Endothelial cell of umbilical vein (primary cell): ENCODE measurements at regions not wholly inside any gene's neighbourhood (a gene's known extent, or its start where the extent isn't known, plus 50 kb on each side); places are given as distances from the start of the nearest gene placed in this dataset.

Source experiments
- BruUV-seq: library from RNA; stranded (reverse); fragments of 400-500 nt; replicated peaks from 2 replicates; lab custom pipeline; 2021; lab: Mats Ljungman, UMichigan
- CTCF ChIA-PET: fragments of 300-600, 350-600 bp; sonication (Branson Sonifier 250); formaldehyde crosslinking; loops from one replicate; lab custom pipeline; 2021; ENCODE audit warnings: antibody characterized with exemption, inconsistent platforms; lab: Charles Lee
- POLR2A ChIA-PET: fragments of 300-600, 350-600 bp; sonication (Branson Sonifier 250); formaldehyde crosslinking; loops from one replicate; lab custom pipeline; 2021; ENCODE audit warnings: antibody characterized with exemption, inconsistent platforms; lab: Charles Lee
- DNase-seq: peaks from one replicate; pipeline ENCODE4 v3.0.0-alpha.2; 2011; ENCODE audit warnings: low read depth, low spot score
- FAIRE-seq: peaks from 2 replicates; lab custom pipeline; 2011; peaks lifted over from hg19 to GRCh38; lab: Jason Lieb, UNC
- H2AFZ ChIP-seq: 2 replicates; pipeline ENCODE4 v1.6.0; 2012; ENCODE audit warnings: low read depth, low read length, control low read depth, inconsistent platforms
- H3K27ac ChIP-seq: 2 replicates; pipeline ENCODE4 v1.5.1; 2011; ENCODE audit warnings: low read depth, mild to moderate bottlenecking, control low read depth, low read length, moderate library complexity; ENCODE audit not compliant: insufficient read depth
- H3K27me3 ChIP-seq, 2 experiments: 2 replicates each; pipeline versions ENCODE4 v1.6.0 to v1.6.1; 2011; ENCODE audit warnings: low read length in 2 of 2, mixed read lengths in 1 of 2; ENCODE audit not compliant: control insufficient read depth in 2 of 2, insufficient read depth in 2 of 2
- H3K36me3 ChIP-seq, 2 experiments: 2 replicates in 1 of 2; 3 replicates in 1 of 2; pipeline ENCODE4 v1.5.1; 2011; ENCODE audit warnings: low read length in 2 of 2, mild to moderate bottlenecking in 1 of 2, moderate library complexity in 1 of 2; ENCODE audit not compliant: control insufficient read depth in 2 of 2, insufficient read depth in 2 of 2; ENCODE audit errors: extremely low read depth in 1 of 2
- H3K4me1 ChIP-seq: 3 replicates; pipeline ENCODE4 v1.5.1; 2011; ENCODE audit warnings: mild to moderate bottlenecking, low read length; ENCODE audit not compliant: control insufficient read depth, insufficient read depth; ENCODE audit errors: extremely low read depth
- H3K4me2 ChIP-seq: 2 replicates; pipeline ENCODE4 v1.6.1; 2011; ENCODE audit warnings: low read length, control low read depth, mixed read lengths; ENCODE audit not compliant: insufficient read depth
- H3K4me3 ChIP-seq, 3 experiments: fragments of 200-600 bp in 1 of 3; sonication (generic), shearing (Covaris generic) in 1 of 3; replicated peaks in 1 of 3; 2 replicates each; pipeline ENCODE4 v1.5.1; 2011 to 2016; ENCODE audit warnings: control low read depth in 3 of 3, low read length in 3 of 3, mild to moderate bottlenecking in 2 of 3, inconsistent platforms in 1 of 3, low read depth in 1 of 3, moderate library complexity in 1 of 3; ENCODE audit not compliant: insufficient read depth in 1 of 3
- H3K79me2 ChIP-seq: 2 replicates; pipeline ENCODE4 v1.6.0; 2012; ENCODE audit warnings: low read length, inconsistent platforms; ENCODE audit not compliant: control insufficient read depth, insufficient read depth
- H3K9ac ChIP-seq: replicated peaks from 2 replicates; pipeline ENCODE3; 2011; ENCODE audit warnings: low read length, control low read depth; ENCODE audit not compliant: insufficient read depth; ENCODE audit errors: extremely low read depth
- H3K9me1 ChIP-seq: replicated peaks from 3 replicates; pipeline ENCODE4 v1.6.0; 2011; ENCODE audit warnings: mild to moderate bottlenecking, low read length; ENCODE audit not compliant: control insufficient read depth, insufficient read depth; ENCODE audit errors: extremely low read depth
- H3K9me3 ChIP-seq: replicated peaks from 2 replicates; pipeline ENCODE4 v1.5.1; 2012; ENCODE audit warnings: low read length, inconsistent platforms; ENCODE audit not compliant: control insufficient read depth, insufficient read depth
- H4K20me1 ChIP-seq: replicated peaks from 2 replicates; pipeline ENCODE3; 2011; ENCODE audit warnings: mild to moderate bottlenecking, low read length; ENCODE audit not compliant: control insufficient read depth, insufficient read depth; ENCODE audit errors: extremely low read depth
- CTCF ChIP-seq, 2 donors: IDR thresholded peaks; 1 replicate in 1 of 2; 2 replicates in 1 of 2; pipeline ENCODE4 v1.5.1; 2011; ENCODE audit warnings: low read length in 2 of 2, mild to moderate bottlenecking in 2 of 2, moderate library complexity in 2 of 2, control low read depth in 1 of 2, inconsistent platforms in 1 of 2, low read depth in 1 of 2; ENCODE audit not compliant: insufficient read depth in 1 of 2; ENCODE audit errors: extremely low read depth in 1 of 2
- EZH2 ChIP-seq: IDR thresholded peaks from 2 replicates; pipeline ENCODE4 v1.6.1; 2012; ENCODE audit warnings: borderline replicate concordance, low read depth, mild to moderate bottlenecking, moderate library complexity, low read length, inconsistent platforms; ENCODE audit not compliant: severe bottlenecking
- FOS ChIP-seq: IDR thresholded peaks from 2 replicates; pipeline ENCODE4 v1.6.1; 2011; ENCODE audit warnings: mild to moderate bottlenecking, low read length, moderate library complexity, borderline replicate concordance; ENCODE audit not compliant: insufficient read depth
- GATA2 ChIP-seq: IDR thresholded peaks from 2 replicates; pipeline ENCODE4 v1.7.0; 2011; ENCODE audit warnings: low read depth, mild to moderate bottlenecking, moderate library complexity, mixed read lengths, low read length; ENCODE audit not compliant: insufficient read length, insufficient read depth
- JUN ChIP-seq: IDR thresholded peaks from 2 replicates; pipeline ENCODE4 v1.6.1; 2011; ENCODE audit warnings: borderline replicate concordance, low read depth; ENCODE audit not compliant: insufficient read length, insufficient read depth
- MAX ChIP-seq: IDR thresholded peaks from 2 replicates; pipeline ENCODE4 v1.6.1; 2011; ENCODE audit not compliant: insufficient read depth, insufficient read length
- MYC ChIP-seq: IDR thresholded peaks from one replicate; pipeline ENCODE4 v1.6.1; 2011; ENCODE audit warnings: mild to moderate bottlenecking, low read depth, low read length
- POLR2A ChIP-seq: IDR thresholded peaks from 2 replicates; pipeline ENCODE4 v1.6.1; 2012; ENCODE audit warnings: low read depth, mild to moderate bottlenecking, control low read depth, low read length
- POLR2AphosphoS5 ChIP-seq: IDR thresholded peaks from 2 replicates; pipeline ENCODE4 v1.6.1; 2012; ENCODE audit warnings: low read depth, mild to moderate bottlenecking, control low read depth, low read length, moderate library complexity; ENCODE audit not compliant: insufficient read depth
- dilution Hi-C: fragments of 300-500 bp; cut with MboI; formaldehyde crosslinking; loops from one replicate; pipeline ENCODE4 v1.15.0; 2019; ENCODE audit warnings: low sequenced_read_pairs; ENCODE audit not compliant: extremely low pct_ligation_motif_present
- intact Hi-C: fragments of 100-400 bp; cut with micrococcal nuclease; formaldehyde crosslinking; loops from one replicate; pipeline ENCODE4 v1.10.0; 2022

DNA sequence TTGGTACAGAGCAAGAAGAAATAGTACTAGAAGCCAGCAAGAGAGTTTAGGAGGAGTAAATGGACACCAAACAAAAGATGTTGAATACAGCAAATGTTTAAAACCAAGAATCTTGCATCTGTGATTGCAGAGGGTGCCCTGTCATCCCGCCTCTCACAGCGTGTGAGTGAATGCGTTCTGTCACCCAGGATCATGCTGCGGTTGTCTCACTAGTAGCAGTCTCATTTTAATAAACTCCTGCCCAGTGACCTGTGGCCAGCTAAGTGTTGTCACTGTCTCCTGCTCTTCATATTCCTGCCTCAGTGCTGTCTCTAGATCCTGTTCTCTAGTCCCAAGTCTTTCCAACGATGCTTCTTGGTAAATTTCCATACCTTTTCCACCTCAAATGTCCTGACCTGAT lies 584.6 kb downstream of the MCTP2 start:
- H3K36me3 ChIP-seq, result no peaks in the 10 kb centered on the region
- POLR2A ChIA-PET, result no interaction called here
- H4K20me1 ChIP-seq, result no peaks in the 10 kb centered on the region
- H3K9ac ChIP-seq, result no peak overlapping the region
- no peaks in the 10 kb centered on the region for H3K27me3 ChIP-seq
- no peak overlapping the region for H2AFZ ChIP-seq
- H3K4me2 ChIP-seq, result no peak overlapping the region
- no peaks in the 10 kb centered on the region for H3K9me1 ChIP-seq
- H3K27ac ChIP-seq, result no peak overlapping the region
- H3K4me1 ChIP-seq, result no peaks in the 10 kb centered on the region
- no peaks in the 10 kb centered on the region for H3K9me3 ChIP-seq
- FAIRE-seq, result no peak
- TF ChIP-seq GATA2 (no peak), MYC (no peak), EZH2 (no peak), POLR2AphosphoS5 (no peak), CTCF (IDR thresholded peaks at IDR 0.05; ENCODE audit: extremely low read depth in 1 of 2, insufficient read depth in 1 of 2, low read depth in 1 of 2, low read length in 2 of 2) (no peak), FOS (no peak), JUN (no peak), MAX (no peak), POLR2A (no peak)
- CTCF ChIA-PET, result interaction anchor here (1.4 kb wide), 1 partner anchor 13 kb away, joined by 3 read pairs; no protein-coding TSS in a partner anchor
- no peaks in the 10 kb centered on the region for H3K79me2 ChIP-seq
- no peak for DNase-seq
- no TSS peak for BruUV-seq
- no peak overlapping the region for H3K4me3 ChIP-seq
- dilution Hi-C loops (no loop called here), intact Hi-C loops (no loop called here)
